HG02588 (cell line): ENCODE measurements at regions not wholly inside any gene's neighbourhood (a gene's known extent, or its start where the extent isn't known, plus 50 kb on each side); places are given as distances from the start of the nearest gene placed in this dataset.
"Not testable (repeated sequence)": the region's sequence is repeated elsewhere in the genome, so short reads cannot be mapped to it uniquely, and the experiment has no call there.

Source experiments
- ATAC-seq: cut with Tn5 transposase; IDR thresholded peaks from one replicate; pipeline ENCODE4 v1.9.1; 2021; ENCODE audit warnings: mild to moderate bottlenecking, moderate library complexity; ENCODE audit not compliant: unreplicated experiment

DNA sequence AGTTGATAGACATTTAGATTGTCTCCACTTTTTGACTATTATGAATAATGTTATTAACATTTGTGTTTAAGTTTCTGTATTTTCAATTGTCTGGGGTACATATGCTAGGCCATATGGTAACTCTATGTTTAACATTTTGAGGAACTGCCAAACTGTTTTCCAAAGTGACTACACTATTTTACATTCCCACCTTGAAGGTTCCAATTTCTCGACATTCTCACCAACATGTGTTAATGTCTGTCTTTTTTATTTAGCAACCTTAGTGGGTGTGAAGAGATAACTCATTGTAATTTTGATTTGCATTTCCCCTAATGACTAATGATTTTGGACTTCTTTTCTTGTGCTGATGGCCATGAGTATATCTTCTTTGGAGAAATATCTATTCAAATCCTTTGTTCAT, 832.4 kb downstream of the DNAJB9 start:
- ATAC-seq = no peak

- no peak for ATAC-seq
These were observed 838.1 kb downstream of the DNAJB9 start for GRCh38 chr7:109407756-109408155.

GRCh38 chr7:109437957-109438356, 868.3 kb downstream of the DNAJB9 start:
- ATAC-seq = no peak

GRCh38 chr7:109449760-109450159, 880.1 kb downstream of the DNAJB9 start:
- ATAC-seq = no peak

- ATAC-seq = no peak
These were observed 886.4 kb downstream of the DNAJB9 start for GRCh38 chr7:109456116-109456515.

- ATAC-seq = no peak
These were observed 890.6 kb downstream of the DNAJB9 start for GRCh38 chr7:109460296-109460695.

GRCh38 chr7:109462171-109462570, 892.5 kb downstream of the DNAJB9 start:
- no peak for ATAC-seq

DNA sequence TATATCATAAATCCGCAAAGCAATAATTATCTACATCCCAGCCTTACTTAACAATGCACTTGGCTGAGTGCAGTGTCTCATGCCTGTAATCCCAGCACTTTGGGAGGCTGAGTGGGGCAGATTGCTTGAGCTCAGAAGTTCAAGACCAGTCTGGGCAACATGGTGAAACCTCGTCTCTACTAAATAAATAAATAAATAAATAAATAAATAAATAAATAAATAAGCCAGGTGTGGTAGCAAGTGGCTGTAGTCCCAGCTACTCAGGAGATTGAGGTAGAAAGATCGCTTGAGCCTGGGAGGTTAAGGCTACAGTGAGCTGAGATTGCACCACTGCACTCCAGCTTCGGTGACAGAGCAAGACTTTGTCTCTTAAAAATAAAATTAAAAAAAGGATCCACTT, 898.1 kb downstream of the DNAJB9 start:
- ATAC-seq = not testable (repeated sequence)

- ATAC-seq = no peak
These were observed 903.5 kb downstream of the DNAJB9 start for GRCh38 chr7:109473172-109473571.

DNA sequence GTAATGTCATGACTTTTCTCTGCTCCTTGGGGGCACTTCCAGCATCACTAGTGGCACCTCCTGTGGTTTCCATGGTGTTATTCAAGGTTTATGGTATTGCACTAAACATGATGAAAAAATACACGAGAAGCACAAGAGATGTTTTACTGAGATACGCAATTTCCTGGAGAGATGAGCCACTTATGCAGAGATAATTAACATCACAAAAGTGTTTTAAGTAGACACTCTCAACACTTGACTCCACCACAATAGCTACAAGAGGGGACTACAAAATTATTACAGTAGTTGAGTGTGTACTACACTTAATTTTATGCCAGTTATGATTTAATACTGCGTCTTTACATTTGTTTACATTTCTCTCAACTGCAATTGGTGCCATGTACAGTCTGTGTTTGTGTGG, 906.7 kb downstream of the DNAJB9 start:
- ATAC-seq = no peak

GRCh38 chr7:109479388-109479787, 909.7 kb downstream of the DNAJB9 start:
- no peak for ATAC-seq

DNA sequence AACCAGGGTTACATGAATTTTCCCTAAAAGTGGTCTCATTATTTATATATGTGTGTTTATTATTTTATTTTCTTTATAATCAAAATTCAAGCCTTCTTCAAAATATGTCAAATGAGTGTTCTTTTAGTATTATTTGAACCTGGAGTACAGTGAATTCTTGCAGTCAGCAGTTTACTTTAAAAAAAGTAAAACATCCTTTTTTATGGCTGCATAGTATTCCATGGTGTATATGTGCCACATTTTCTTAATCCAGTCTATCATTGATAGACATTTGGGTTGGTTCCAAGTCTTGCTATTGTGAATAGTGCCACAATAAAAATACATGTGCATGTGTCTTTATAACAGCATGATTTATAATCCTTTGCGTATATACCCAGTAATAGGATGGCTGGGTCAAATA, 920.9 kb downstream of the DNAJB9 start:
- ATAC-seq = not testable (repeated sequence)

- ATAC-seq = no peak
These were observed 927.4 kb downstream of the DNAJB9 start for GRCh38 chr7:109497053-109497452.

- no peak for ATAC-seq
These were observed 928.5 kb downstream of the DNAJB9 start for GRCh38 chr7:109498131-109498530.

GRCh38 chr7:109503421-109503820, 933.7 kb downstream of the DNAJB9 start:
- ATAC-seq = no peak

DNA sequence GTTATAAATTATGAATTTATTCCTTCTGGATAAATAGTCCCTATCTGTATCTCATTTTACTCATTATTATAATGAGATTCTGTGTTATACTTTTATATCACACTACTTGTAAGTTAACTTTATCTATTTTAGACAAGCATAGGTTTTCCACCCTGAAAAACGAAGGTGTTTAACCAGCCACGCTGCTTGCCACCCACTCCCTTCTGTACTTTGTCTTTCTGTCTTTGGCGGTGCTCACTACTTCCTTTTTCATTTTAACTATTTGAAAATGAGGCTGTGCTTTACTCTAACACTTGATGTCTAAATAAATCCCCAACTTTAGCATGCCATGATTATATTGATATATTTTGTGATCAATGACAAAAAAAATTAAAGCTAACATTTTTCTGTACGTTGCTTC, 952.9 kb downstream of the DNAJB9 start:
- no peak for ATAC-seq

DNA sequence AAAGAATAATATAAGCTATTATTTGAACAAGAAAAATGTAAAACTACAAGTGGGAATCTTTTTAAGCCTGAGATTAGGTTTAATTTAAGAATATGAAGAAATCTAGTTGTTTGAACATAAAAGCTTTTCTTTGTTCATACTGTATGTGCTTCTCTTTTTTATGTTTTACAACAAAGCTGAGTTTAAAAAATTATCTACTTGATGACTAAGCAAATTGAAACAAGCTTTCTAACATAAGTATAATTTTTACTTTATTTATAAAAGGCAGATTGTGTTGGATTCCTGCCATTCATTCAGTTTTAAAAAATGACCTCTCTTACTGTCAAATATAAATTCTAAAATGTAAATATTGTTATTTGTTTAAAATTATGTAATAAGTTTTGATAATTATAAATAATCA, 958.2 kb downstream of the DNAJB9 start:
- no peak for ATAC-seq

- ATAC-seq = no peak
These were observed 960.0 kb downstream of the DNAJB9 start for GRCh38 chr7:109529712-109530111.

- no peak for ATAC-seq
These were observed 962.8 kb downstream of the DNAJB9 start for GRCh38 chr7:109532262-109532992.

- ATAC-seq = no peak
These were observed 976.0 kb downstream of the DNAJB9 start for GRCh38 chr7:109545686-109546085.

- no peak for ATAC-seq
These were observed 980.0 kb downstream of the DNAJB9 start for GRCh38 chr7:109549471-109550193.

DNA sequence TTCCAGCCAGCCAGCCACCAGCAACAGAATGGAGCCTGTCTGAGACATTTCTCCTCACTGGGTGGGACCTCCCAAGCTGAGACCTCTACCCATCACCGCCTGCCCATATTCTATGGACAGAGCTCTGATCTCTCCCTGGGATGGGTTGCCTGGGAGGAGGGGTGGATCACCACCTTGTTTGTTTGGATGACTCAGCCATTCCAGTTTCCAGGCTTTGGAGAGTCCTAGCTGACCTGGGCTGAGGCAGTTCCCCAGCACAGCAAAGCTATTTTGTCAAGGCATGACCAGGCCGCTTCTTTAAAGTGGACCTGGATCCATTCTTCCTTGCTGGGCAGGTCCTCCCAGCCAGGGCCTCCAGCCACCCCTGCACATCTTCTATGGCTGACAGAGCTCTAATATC, 982.3 kb downstream of the DNAJB9 start:
- no peak for ATAC-seq
